CD4-positive, alpha-beta T cell (primary cell): ENCODE measurements at regions not wholly inside any gene's neighbourhood (a gene's known extent, or its start where the extent isn't known, plus 50 kb on each side); places are given as distances from the start of the nearest gene placed in this dataset.

Experiments
- ATAC-seq: fragments of 200-7000 bp; cut with Tn5 transposase; one replicate; pipeline ENCODE4 v1.10.0; 2022; ENCODE audit warnings: mild to moderate bottlenecking; ENCODE audit not compliant: poor library complexity
- CTCF ChIA-PET: fragments of 350-600 bp; sonication (Branson Sonifier 250); formaldehyde crosslinking; loops from one replicate; lab custom pipeline; 2021; ENCODE audit warnings: antibody characterized with exemption, inconsistent platforms; lab: Charles Lee
- POLR2A ChIA-PET: fragments of 350-600 bp; sonication (Branson Sonifier 250); formaldehyde crosslinking; loops from one replicate; lab custom pipeline; 2021; ENCODE audit warnings: antibody characterized with exemption, inconsistent platforms; lab: Charles Lee
- DNase-seq, 14 experiments: peaks; one replicate each; pipeline ENCODE4 v3.0.0-alpha.2; 2013 to 2020; ENCODE audit warnings: mixed read lengths in 2 of 14
- H3K27ac ChIP-seq, 2 donors: one replicate each; pipeline versions ENCODE4 v1.5.1 to v1.7.0; 2013; ENCODE audit warnings: low read length in 2 of 2, low read depth in 1 of 2, mild to moderate bottlenecking in 1 of 2
- H3K27me3 ChIP-seq, 2 experiments: 1 replicate in 1 of 2; 2 replicates in 1 of 2; pipeline versions ENCODE4 v1.6.1 to v1.7.0; 2013; ENCODE audit warnings: low read length in 2 of 2, control low read depth in 1 of 2, mild to moderate bottlenecking in 1 of 2, moderate library complexity in 1 of 2; ENCODE audit not compliant: insufficient read depth in 2 of 2, control insufficient read depth in 1 of 2
- H3K36me3 ChIP-seq: one replicate; pipeline ENCODE4 v1.6.1; 2013; ENCODE audit warnings: low read length, control low read depth; ENCODE audit not compliant: insufficient read depth
- H3K4me1 ChIP-seq: one replicate; pipeline ENCODE4 v1.6.1; 2013; ENCODE audit warnings: low read length, control low read depth; ENCODE audit not compliant: insufficient read depth
- H3K4me3 ChIP-seq: one replicate; pipeline ENCODE4 v1.5.1; 2013; ENCODE audit warnings: mild to moderate bottlenecking, low read length, moderate library complexity
- H3K9me3 ChIP-seq, 2 experiments: 1 replicate in 1 of 2; 2 replicates in 1 of 2; pipeline versions ENCODE4 v1.6.1 to v1.7.0; 2013; ENCODE audit warnings: low read length in 2 of 2, mild to moderate bottlenecking in 2 of 2, control low read depth in 1 of 2, moderate library complexity in 1 of 2; ENCODE audit not compliant: control insufficient read depth in 1 of 2, insufficient read depth in 1 of 2
- H3K27ac Mint-ChIP-seq: one replicate; pipeline ENCODE4 v1.8.0; 2020; ENCODE audit warnings: mixed read lengths
- H3K27me3 Mint-ChIP-seq: one replicate; pipeline ENCODE4 v1.8.0; 2021; ENCODE audit warnings: mixed read lengths
- H3K36me3 Mint-ChIP-seq: one replicate; pipeline ENCODE4 v1.8.0; 2021; ENCODE audit warnings: low read depth, mixed read lengths
- H3K4me1 Mint-ChIP-seq: one replicate; pipeline ENCODE4 v1.8.0; 2021; ENCODE audit warnings: low read depth, mixed read lengths
- H3K4me3 Mint-ChIP-seq: one replicate; pipeline ENCODE4 v1.8.0; 2020; ENCODE audit warnings: mild to moderate bottlenecking, mixed read lengths
- H3K9me3 Mint-ChIP-seq: one replicate; pipeline ENCODE4 v1.8.0; 2020; ENCODE audit warnings: mixed read lengths
- CTCF ChIP-seq: fragments of 200-600 bp; IDR thresholded peaks from one replicate; pipeline ENCODE4 v1.8.0; 2022; ENCODE audit warnings: antibody characterized with exemption, mild to moderate bottlenecking
- intact Hi-C, 2 experiments: fragments of 100-400 bp; cut with DNase I in 1 of 2; cut with micrococcal nuclease in 1 of 2; formaldehyde crosslinking; loops; one replicate each; pipeline versions ENCODE4 v1.15.1 to v1.9.0; 2023 to 2025; cut with DNase I, micrococcal nuclease

- CTCF ChIA-PET = no interaction called here
- no peak for DNase-seq
- Histone ChIP-seq H3K36me3 (no peaks in the 10 kb centered on the region), H3K4me3 (no peak overlapping the region), H3K9me3 (peaks cover 0 to 10% of the 10 kb centered on the region in 2 experiments), H3K27me3 (no peaks in the 10 kb centered on the region), H3K4me1 (no peaks in the 10 kb centered on the region), H3K27ac (no peak overlapping the region)
- H3K9me3 Mint-ChIP-seq = peaks cover 7% of the 10 kb centered on the region
- TF ChIP-seq CTCF = no peak
- no peaks in the 10 kb centered on the region for H3K36me3 Mint-ChIP-seq
- no peak overlapping the region for H3K4me3 Mint-ChIP-seq
- no peaks in the 10 kb centered on the region for H3K4me1 Mint-ChIP-seq
- no peak overlapping the region for H3K27ac Mint-ChIP-seq
- no peaks in the 10 kb centered on the region for H3K27me3 Mint-ChIP-seq
- intact Hi-C loops = no loop called here
- no peak for ATAC-seq
- POLR2A ChIA-PET = no interaction called here
These were observed 168.2 kb upstream of the ROBO2 start for GRCh38 chr3:76871655-76872054.

- Histone ChIP-seq H3K27me3 (no peaks in the 10 kb centered on the region), H3K4me3 (no peak overlapping the region), H3K4me1 (no peaks in the 10 kb centered on the region), H3K36me3 (no peaks in the 10 kb centered on the region), H3K27ac (no peak overlapping the region), H3K9me3 (peaks cover 0 to 10% of the 10 kb centered on the region in 2 experiments)
- no peak for TF ChIP-seq CTCF
- CTCF ChIA-PET = no interaction called here
- Mint-ChIP-seq H3K9me3 (peaks cover 4% of the 10 kb centered on the region), H3K36me3 (no peaks in the 10 kb centered on the region), H3K27ac (no peak overlapping the region), H3K27me3 (no peaks in the 10 kb centered on the region), H3K4me1 (no peaks in the 10 kb centered on the region), H3K4me3 (no peak overlapping the region)
- POLR2A ChIA-PET = no interaction called here
- intact Hi-C loops = no loop called here
- no peak for DNase-seq
- ATAC-seq = no peak
These were observed 166.9 kb upstream of the ROBO2 start for GRCh38 chr3:76872999-76873398.

- Histone ChIP-seq H3K27ac (no peak overlapping the region), H3K9me3 (peaks cover 0 to 10% of the 10 kb centered on the region in 2 experiments), H3K36me3 (no peaks in the 10 kb centered on the region), H3K4me3 (no peak overlapping the region), H3K4me1 (no peaks in the 10 kb centered on the region), H3K27me3 (no peaks in the 10 kb centered on the region)
- Mint-ChIP-seq H3K27ac (no peak overlapping the region), H3K9me3 (peaks cover 4% of the 10 kb centered on the region), H3K4me1 (no peaks in the 10 kb centered on the region), H3K27me3 (no peaks in the 10 kb centered on the region), H3K4me3 (no peak overlapping the region), H3K36me3 (no peaks in the 10 kb centered on the region)
- no peak for DNase-seq
- TF ChIP-seq CTCF = no peak
- intact Hi-C loops = no loop called here
- ATAC-seq = no peak
- ChIA-PET CTCF (no interaction called here), POLR2A (interaction anchor here (0.7 kb wide), 1 partner anchor 1800 kb away, joined by 7 read pairs; no protein-coding TSS in a partner anchor)
These were observed 166.2 kb upstream of the ROBO2 start for GRCh38 chr3:76873532-76874242.
